Fibroblast of mammary gland (primary cell): ENCODE measurements at regions not wholly inside any gene's neighbourhood (a gene's known extent, or its start where the extent isn't known, plus 50 kb on each side); places are given as distances from the start of the nearest gene placed in this dataset.

Source experiments
- DNase-seq: peaks from one replicate; pipeline ENCODE4 v3.0.0-alpha.2; 2010; ENCODE audit warnings: low read depth
- H3K4me3 ChIP-seq: 2 replicates; pipeline ENCODE4 v1.5.1; 2011; ENCODE audit warnings: low read depth, mild to moderate bottlenecking, low read length, moderate library complexity; ENCODE audit not compliant: control insufficient read depth
- CTCF ChIP-seq: conservative IDR thresholded peaks from 2 replicates; pipeline ENCODE4 v1.5.1; 2011; ENCODE audit warnings: low read depth, low read length, inconsistent platforms; ENCODE audit not compliant: control insufficient read depth, insufficient read depth

GRCh38 chr2:236980961-236981360 lies 104.7 kb upstream of the COPS8 start:
- H3K4me3 ChIP-seq = no peak overlapping the region

GRCh38 chr2:236981701-236982485 lies 103.8 kb upstream of the COPS8 start:
- TF ChIP-seq CTCF = no peak

More at GRCh38 chr2:236980961-236981360, 104.7 kb upstream of the COPS8 start:
- TF ChIP-seq CTCF = no peak
- no peak for DNase-seq

GRCh38 chr2:236982693-236983455 lies 102.8 kb upstream of the COPS8 start:
- no peak overlapping the region for H3K4me3 ChIP-seq
- no peak for DNase-seq
- TF ChIP-seq CTCF = no peak

More at GRCh38 chr2:236981701-236982485, 103.8 kb upstream of the COPS8 start:
- DNase-seq = no peak
- H3K4me3 ChIP-seq = no peak overlapping the region

- no peak for TF ChIP-seq CTCF
- DNase-seq = peak; percentile 59
- no peak overlapping the region for H3K4me3 ChIP-seq
These were observed 101.6 kb upstream of the COPS8 start for GRCh38 chr2:236984046-236984445.

GRCh38 chr2:236985761-236986339 lies 99.8 kb upstream of the COPS8 start:
- H3K4me3 ChIP-seq = no peak overlapping the region
- no peak for TF ChIP-seq CTCF
- no peak for DNase-seq

GRCh38 chr2:236986524-236987330 lies 99.0 kb upstream of the COPS8 start:
- DNase-seq = no peak
- no peak overlapping the region for H3K4me3 ChIP-seq
- TF ChIP-seq CTCF = no peak
